HG03439 (cell line): ENCODE measurements at regions not wholly inside any gene's neighbourhood (a gene's known extent, or its start where the extent isn't known, plus 50 kb on each side); places are given as distances from the start of the nearest gene placed in this dataset.

Experiments used
- ATAC-seq: cut with Tn5 transposase; IDR thresholded peaks from one replicate; pipeline ENCODE4 v1.9.1; 2021; ENCODE audit warnings: mild to moderate bottlenecking, moderate library complexity; ENCODE audit not compliant: unreplicated experiment

DNA sequence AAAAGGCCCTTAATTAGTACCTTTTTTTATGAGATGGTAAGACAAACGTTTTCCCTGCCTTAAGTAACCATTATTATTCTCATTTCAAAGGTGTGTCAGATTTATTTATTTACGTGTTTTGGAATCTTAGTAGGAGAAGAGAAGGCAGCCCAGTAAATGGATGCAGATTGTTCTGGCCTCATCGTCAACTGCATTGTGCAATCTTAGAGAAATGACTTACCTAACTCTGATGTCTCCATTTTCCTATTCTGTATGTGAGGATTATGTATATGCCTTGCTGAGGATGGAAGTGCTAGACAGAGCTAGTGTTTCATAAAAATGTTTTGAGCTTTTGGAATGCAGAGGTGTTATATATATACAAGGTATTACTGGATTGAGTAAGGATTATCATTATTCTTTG lies 97.0 kb upstream of the JAG1 start:
- ATAC-seq = no peak

DNA sequence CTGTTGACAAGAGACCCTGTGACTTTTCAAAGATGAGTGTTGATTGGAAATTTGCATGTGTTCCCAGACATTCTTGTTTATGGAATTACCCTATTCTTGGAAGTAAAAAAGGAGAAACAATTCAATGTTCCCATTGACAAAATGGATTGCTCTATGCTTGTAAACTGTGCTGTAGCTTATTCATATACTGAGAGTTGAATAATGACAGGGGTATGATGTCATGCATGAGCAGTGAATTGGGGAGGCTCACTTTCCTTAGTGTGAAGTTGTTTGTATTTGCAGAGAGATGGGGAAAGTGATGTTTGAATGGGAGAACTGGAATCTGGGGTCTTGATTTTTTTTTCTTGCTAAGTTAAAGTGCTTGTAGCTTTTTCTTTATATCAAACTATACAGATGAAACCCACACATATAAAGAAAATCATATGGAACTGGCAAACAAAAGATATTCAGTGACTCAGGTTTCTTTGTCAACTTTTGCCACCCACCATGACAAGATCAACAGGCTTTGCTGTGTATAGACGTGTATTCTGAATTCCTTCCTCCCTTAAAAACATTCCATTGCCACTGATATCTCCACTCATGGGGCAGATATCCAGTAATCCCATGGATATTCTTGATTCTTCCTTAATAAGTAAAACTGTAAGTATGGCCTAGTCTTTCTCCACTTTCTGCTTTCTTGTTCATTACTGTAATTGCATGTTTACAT lies 97.8 kb upstream of the JAG1 start:
- no peak for ATAC-seq

DNA sequence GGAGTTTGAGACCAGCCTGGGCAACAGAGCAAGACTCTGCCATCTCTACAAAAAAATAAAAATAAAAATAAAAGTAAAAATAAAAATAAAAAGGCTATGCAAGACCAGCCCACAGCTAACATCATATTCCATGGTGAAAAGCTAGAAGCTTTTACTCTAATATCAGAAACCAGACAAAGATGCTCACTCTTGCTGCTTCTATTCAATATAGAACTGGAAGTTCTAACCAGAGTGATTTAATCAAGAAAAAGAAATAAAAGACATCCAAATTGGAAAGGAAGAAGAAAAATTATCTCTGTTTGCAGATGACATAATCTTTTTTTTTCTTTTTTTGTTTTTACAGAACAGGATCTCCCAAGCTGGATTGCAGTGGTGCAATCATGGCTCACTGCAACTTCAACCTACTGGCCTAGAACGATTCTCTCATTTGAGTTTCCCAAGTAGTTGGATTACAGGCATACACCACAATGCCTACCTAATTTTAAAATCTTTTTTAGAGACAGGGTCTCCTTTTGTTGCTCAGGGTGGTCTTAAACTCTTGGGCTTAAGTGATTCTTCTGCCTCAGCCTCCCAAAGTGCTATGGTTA lies 100.7 kb upstream of the JAG1 start:
- no peak for ATAC-seq

DNA sequence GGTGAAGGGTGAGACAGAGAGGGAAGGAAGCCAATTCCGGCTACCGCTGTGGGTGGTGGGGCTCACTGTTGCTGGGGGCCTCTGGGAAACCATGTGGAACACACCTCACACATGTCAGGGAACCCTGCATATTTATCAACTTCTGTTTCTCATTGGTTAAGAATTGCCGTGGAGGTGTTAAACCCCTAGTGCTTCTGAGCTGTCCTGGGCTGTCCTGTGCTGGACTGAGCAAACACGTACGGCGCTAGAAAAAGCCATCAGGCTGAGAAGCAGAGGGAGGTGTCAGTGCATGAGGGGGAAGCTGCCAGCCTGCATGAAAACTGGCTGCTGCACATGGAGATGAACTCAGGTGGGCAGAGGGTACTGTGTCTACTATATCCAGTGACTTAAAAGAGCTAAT lies 103.9 kb upstream of the JAG1 start:
- no peak for ATAC-seq

DNA sequence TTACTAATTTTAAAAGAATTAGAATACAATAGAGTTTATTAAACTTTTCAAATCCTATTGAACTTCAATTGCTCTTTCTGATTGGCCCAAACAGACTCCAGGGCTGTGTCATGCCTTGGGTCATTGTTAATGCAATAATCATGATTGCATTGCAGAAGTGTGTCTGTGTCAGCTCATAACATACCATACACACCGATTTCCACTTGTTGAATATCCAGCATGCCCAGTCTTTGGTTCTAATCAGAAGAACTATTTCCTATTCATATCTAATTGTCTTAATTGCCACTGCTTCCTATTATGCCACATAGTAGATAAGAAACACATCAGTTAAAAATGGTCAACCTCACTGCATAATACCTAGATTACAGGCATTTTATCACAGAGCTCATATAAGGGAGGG lies 106.1 kb upstream of the JAG1 start:
- no peak for ATAC-seq

DNA sequence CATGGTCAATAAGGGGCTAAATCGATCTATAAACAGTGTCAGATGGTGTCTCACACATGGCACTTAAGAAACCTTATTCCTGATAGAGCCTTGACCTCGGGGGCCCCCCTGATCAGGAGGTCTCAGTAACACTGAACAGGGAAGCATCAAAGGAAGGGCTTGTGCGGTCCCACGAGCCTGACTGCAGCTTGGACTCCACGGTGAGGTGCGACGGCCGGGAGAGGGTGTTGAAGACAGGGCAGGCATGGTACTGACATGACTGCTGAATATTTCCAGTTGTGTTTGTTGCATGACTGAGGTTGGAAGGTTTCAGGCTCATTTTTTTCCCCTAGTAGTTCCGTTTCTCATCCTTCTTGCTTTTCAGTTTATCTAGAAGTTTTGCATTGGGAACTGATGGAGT lies 107.1 kb upstream of the JAG1 start:
- ATAC-seq = no peak

DNA sequence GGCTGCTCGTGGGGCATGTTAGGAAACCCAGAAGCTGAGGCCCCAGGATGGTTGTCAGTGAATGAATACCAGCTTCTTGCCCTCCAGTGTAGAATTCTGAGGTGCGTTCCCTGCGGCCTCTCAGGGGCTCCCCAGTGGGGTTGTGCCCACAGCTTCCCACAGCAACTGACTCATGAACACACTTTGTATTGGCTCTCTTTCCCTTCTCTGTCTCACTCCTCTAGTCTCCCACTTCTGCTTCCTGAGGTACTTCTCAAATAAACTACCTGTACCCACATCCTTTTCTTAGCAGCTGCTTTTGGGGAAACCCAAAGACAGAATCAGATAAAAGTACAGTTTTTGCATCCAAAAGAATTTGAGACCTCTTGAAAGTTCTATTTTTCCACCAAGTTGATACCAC lies 107.7 kb upstream of the JAG1 start:
- ATAC-seq = no peak

DNA sequence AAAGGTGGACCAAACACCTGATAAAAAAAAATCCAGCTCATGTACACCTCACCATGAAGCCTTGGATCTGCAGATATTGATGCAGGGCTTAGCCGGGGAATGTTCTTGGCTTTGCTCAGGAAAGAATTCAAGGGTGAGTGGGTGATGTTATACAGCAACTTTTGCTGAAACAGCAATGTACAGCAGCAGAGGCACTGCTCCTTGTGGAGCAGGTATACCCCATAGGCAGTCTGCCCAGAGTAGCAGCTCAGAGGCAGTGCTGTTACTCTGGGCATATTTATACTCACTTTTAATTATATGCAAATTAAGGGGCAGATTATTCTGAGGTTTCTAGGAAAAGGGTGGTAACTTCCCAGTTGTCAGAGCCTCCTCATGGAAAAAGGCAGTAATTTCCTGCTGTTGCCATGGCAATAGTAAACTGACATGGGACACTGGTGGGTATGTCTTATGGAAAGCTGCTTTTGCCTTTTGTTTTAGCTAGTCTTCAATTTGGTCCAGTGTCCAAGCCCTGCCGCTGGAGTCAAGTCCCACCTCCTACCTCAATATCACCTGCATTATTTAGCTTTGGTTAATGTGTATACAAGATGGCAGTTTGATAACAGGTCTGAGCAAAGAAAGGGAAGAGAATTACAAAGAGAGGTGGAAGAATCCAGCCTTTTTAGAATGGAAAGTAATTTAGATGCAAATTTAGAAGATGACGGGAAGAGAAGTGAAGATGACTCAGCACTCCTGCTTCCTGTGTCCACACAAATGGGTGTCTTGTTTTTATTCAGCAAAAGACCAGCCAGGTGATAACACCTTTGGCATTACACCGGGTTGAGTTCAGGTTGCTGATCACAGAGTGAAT lies 110.1 kb upstream of the JAG1 start:
- ATAC-seq = no peak

DNA sequence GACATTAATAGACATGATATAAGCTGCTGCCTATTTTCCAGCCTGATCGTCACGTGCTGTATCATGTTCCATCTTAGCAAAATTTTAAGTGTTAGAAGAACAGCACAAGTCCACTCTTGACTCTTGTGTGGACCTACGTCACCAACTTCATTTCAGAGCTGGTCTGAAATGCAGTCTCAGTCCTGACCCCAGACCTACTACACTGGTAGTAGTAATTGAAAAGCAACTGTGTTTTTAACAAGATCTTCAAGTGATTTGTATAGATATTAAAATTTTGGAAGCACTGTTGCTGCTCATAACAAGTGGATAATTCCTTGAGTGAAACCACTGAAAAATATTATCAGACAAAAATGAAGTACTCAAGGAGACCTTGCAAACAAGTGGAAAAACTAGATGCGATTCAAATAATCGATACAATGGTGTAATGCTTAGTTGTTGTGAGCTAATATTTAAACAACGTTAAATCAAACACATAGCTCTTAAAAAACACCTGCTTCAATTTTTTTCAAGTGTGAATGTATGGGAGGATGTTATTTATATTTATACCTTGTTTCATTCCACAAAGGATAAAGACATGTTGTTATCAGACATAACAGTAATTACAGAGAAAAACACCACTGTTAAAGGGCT lies 110.9 kb upstream of the JAG1 start:
- ATAC-seq = no peak

DNA sequence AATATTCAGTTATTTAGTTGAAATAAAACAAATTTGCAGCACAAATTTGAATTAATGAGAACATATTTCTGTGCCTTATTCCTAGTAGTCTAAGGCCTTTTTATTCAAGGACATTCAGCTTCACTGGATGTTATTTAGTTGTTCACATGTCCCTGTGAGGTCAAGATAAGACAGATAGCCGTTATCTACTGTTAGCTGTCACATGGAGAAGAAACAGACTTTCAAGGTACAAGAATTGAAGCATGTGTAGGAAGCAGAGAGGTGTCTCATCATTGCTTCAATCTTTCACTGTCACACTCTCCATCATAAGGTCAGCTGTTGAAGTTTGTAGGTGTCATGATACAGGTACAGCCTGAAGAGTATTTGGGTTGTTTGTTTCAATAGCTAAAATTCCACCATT lies 112.9 kb upstream of the JAG1 start:
- ATAC-seq = no peak

DNA sequence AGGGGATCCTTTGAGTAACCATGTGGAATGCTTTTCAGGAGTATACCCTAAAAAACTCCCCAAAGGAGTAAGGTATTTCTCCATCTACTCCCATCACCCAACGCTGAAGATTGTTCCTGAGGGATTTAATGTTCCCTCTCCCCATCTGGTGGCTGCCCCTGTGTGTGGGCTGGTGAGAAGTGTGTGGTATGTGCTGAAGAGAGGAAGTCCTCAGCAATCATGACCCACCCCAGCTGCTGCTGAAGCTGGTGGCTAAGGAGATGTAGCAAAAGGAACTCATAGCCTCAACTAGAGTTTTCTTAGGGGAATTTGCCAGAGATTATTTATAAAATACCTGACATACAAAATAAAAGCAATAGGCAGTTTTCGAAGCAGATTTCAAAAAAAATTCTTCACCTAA lies 114.3 kb upstream of the JAG1 start:
- ATAC-seq = no peak

DNA sequence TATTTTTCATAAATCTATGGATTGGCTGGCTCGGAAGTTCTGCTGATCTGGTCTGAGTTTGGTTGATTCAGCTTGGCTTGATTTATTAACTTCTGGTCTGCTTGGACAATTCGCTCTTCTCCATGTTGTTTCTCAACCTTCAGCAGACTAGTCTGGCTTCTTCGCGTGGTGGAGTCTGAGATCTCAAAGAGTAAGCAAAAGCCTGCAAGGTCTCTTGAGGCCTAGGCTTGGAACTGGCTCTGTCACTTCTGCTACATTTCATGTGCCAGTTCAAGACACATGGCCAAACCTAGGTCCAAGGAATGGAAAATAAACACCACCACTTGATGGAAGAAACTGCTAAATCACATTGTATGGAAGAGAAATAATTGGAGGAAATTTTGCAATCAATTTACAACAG lies 115.1 kb upstream of the JAG1 start:
- no peak for ATAC-seq

DNA sequence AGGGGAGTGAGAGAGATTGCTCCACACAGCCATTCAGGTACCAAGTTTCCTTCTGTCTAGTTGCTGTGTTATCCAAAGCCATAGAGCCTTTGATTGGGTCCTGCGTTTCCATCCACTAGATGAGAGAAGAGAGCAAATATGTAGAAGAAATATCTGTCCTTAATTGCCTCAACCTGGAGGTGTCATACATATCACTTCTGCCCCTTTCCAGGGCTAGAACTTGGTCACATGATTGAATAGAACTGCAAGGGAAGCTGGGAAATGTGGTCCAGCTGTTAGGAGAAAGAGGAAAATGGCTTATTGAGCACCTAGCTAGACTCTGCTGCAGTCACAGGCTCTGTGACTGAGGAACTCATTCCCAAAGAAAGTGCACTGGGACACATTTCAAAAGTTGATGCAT lies 115.6 kb upstream of the JAG1 start:
- ATAC-seq = no peak

DNA sequence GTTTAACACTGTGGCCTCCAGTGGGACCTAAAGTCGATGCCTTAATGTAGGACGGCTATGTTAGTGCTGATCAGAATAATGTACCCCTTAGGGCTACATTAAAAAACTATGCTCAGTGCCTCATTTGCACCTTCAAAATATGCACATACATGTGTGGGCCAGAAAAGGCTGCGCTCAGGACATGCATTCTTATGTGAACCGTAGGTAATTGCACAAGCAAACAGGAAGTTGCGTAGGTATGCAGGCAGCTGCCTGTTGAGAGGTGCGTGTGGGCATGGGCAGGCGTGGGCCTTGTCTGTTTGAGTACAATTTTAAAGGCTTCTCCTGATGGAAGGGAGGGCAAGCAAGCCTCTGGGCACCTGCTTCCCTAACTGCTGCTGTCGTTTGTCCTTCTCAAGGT lies 116.2 kb upstream of the JAG1 start:
- ATAC-seq = no peak

DNA sequence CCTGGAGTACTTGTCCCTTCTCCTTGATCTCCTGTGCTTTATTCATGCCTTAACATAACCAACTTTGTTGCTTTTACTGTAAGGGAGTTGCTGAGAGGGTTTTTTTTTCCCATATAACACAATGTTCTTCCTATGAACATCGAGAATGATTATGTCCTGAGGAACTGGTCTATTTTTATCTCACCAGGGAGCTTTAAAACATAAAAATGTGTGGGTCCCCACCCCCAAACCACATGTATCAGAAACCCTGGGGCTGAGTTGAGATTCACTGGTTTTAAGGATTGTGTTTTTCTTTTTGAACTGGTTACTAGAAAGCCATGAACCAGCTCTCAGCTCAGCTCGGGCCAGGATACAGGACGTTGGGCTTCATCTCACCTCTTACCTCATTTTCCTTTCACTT lies 118.5 kb upstream of the JAG1 start:
- no peak for ATAC-seq

DNA sequence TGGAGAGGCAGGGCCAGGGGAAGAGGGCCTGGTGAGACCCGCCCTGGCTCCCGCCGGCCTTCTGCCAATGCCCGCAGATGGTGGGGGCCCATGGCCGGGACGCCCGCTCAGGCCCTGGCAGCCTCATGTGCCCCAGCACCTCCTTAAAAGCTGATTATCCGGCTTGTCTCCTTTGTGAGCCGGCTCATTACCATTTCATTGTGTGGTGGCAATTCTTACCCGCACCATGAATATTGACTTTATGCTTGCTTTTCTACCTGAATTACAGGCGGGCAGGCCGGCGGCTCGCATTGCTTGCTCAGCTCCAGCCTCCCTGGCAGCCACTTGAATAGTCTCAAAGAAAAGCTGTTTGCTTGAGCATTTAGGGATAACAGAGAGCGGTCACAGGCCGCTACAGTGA lies 120.0 kb upstream of the JAG1 start:
- no peak for ATAC-seq

DNA sequence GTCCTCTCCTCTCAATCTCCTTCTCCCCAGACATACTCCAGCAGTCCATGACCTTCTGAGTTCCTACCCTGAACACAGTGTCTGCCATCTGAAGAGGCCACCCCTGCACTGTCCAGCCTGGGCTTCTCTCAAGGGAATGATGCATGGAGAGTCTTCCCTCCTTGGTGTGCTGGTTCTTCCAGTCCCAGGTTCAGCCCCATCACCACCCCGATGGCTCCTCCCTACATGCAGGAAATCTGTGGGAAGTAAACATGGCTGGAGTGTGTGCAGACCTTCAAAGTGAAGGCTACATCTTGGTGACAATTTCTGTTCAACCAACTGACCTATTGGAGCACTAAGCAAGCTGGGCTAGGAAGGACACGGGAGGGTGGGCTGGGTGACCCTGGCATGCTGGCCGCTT lies 121.0 kb upstream of the JAG1 start:
- ATAC-seq = no peak

DNA sequence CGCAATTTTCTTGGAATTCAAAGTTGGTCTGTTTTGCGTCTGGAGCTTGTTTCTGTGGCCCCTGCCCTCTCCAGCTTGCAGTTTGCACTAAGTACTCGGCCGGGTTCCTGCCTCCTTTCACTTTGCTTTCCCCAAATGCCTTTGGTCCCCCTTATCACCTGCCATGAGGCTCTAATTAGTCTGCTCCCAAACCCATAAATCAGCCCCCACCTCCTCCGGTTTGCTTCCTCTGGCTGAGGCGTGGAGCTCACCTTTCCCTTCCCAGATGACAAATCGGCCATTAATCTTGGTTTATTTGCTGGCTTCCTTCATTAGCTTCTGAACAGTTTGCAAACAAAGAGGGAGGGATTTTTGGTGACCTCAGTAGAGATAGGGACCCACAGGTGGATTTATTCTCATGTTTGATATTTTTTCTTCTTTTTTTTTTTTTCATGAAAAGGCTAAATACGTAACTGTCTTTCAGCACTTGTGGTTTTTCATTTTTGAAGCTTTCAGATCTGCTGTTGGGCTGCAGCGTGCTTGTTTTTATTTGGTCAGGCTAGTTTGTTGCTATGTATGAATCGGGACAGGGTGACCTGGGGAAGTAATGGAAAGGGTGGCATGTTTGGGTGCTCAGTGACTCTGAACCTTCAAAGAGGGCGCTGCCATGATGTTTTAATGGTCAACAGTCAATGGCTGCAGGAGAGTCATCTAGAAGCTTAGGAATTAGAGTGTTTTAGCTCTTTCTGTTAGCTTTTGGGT lies 121.7 kb upstream of the JAG1 start:
- no peak for ATAC-seq

DNA sequence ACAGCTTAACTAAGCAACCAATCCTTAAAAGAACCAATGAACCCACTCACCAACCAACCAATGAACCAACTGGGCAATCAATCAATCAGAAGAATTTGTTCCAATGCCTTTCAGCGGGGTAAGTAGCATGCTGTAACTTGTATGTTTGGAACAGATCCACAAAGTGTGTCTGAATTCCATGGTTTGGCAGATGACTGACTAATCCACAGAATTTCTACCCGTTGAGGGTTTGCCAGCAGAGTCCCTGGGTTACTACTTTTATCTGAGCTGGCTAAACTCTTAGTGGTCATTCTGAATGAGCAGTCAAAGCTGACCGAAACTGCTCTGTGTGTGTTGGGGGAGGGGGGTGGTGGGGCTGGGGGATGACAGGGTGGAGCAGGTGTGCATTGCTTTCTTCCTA lies 125.0 kb upstream of the JAG1 start:
- ATAC-seq = no peak

DNA sequence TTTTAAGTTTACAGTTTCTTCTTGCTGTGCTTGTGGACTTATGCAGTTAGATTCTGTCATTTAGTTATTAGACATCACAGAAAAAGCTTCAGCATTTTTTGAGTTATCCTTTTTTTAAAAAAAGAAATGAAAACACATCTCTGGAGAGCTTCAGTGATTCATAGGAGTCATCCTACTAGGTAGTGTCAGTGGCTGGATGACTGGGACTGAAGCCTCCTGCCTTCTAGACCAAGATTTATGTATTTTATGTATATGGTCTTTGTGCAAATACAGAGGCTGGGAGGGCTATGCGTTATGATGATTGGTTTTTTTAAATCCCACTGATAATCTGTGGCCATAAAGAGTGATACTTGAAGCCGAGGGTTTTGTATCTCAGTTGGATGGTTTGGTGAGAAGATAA lies 125.9 kb upstream of the JAG1 start:
- ATAC-seq = no peak

DNA sequence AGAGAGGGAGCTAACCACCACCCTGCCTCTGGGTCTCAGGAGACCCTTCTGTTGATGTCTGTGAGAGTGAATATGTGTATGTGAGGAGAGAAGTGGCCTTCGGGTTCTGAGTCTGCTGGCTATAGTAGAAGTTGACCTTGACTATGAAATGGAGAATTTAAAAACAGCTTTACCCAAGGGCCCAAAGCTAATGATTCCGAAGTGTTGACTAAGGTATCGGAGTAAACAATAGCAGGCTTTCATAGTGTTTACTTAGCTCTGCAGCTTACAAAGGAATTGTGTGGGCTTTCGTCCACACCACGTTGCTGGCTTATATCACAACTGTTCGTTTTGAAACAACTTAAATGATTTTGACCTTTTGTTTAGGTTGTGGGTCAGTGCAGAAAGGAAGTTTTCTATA lies 126.5 kb upstream of the JAG1 start:
- no peak for ATAC-seq
